WTC11 (cell line): ENCODE measurements at regions not wholly inside any gene's neighbourhood (a gene's known extent, or its start where the extent isn't known, plus 50 kb on each side); places are given as distances from the start of the nearest gene placed in this dataset.

Experiments
- ATF3 ChIP-seq: sonication (generic); formaldehyde crosslinking; conservative IDR thresholded peaks from 2 replicates; pipeline ENCODE4 v1.8.1; 2022; ENCODE audit warnings: mild to moderate bottlenecking, missing genetic modification reagents
- CREB1 ChIP-seq: sonication (generic); formaldehyde crosslinking; IDR thresholded peaks from 2 replicates; pipeline ENCODE4 v1.8.0; 2023; ENCODE audit warnings: mild to moderate bottlenecking, missing genetic modification reagents
- CREM ChIP-seq: sonication (generic); formaldehyde crosslinking; IDR thresholded peaks from 2 replicates; pipeline ENCODE4 v1.8.1; 2022; ENCODE audit warnings: mild to moderate bottlenecking, missing genetic modification reagents, moderate library complexity
- CTCF ChIP-seq: fragments of 200-600 bp; IDR thresholded peaks from 2 replicates; pipeline ENCODE4 v1.8.0; 2022; ENCODE audit warnings: antibody characterized with exemption
- ERG ChIP-seq: fragments of 250-450 bp; sonication (Bioruptor Pico); IDR thresholded peaks from 2 replicates; pipeline ENCODE4 v1.8.0; 2021; ENCODE audit warnings: mild to moderate bottlenecking
- ETV6 ChIP-seq: sonication (generic); formaldehyde crosslinking; IDR thresholded peaks from 2 replicates; pipeline ENCODE4 v1.8.1; 2022; ENCODE audit warnings: mild to moderate bottlenecking, missing genetic modification reagents
- SP1 ChIP-seq: sonication (generic); formaldehyde crosslinking; conservative IDR thresholded peaks from 2 replicates; pipeline ENCODE4 v1.8.1; 2022; ENCODE audit warnings: missing genetic modification reagents
- ZBTB21 ChIP-seq: sonication (generic); formaldehyde crosslinking; IDR thresholded peaks from 2 replicates; pipeline ENCODE4 v1.8.1; 2023; ENCODE audit warnings: mild to moderate bottlenecking, missing genetic modification reagents, borderline replicate concordance
- ZBTB43 ChIP-seq: sonication (generic); formaldehyde crosslinking; IDR thresholded peaks from 2 replicates; pipeline ENCODE4 v1.8.1; 2023; ENCODE audit warnings: mild to moderate bottlenecking, missing genetic modification reagents
- ZNF138 ChIP-seq: sonication (generic); formaldehyde crosslinking; conservative IDR thresholded peaks from 2 replicates; pipeline ENCODE4 v1.8.1; 2022; ENCODE audit warnings: mild to moderate bottlenecking, moderate library complexity, missing genetic modification reagents

GRCh38 chr5:18270635-18271338 is 636.5 kb downstream of the TAF11L14 start:
- TF ChIP-seq CTCF: no peak
- TF ChIP-seq ZBTB21 (CRISPR knock-in tag): no peak
- TF ChIP-seq CREM (CRISPR knock-in tag): no peak
- TF ChIP-seq SP1 (CRISPR knock-in tag): no peak
- TF ChIP-seq ETV6 (CRISPR knock-in tag): no peak
- no peak for TF ChIP-seq ATF3
- TF ChIP-seq ZBTB43: no peak
- TF ChIP-seq CREB1 (CRISPR knock-in tag): no peak
- no peak for TF ChIP-seq ZNF138 (CRISPR knock-in tag)
- TF ChIP-seq ERG (CRISPR knock-in tag): no peak
